NCI-H226 (cell line): ENCODE measurements at regions not wholly inside any gene's neighbourhood (a gene's known extent, or its start where the extent isn't known, plus 50 kb on each side); places are given as distances from the start of the nearest gene placed in this dataset.

Experiments
- DNase-seq: peaks from one replicate; pipeline ENCODE4 v3.0.0-alpha.2; 2015

- DNase-seq = no peak
These were observed 75.4 kb upstream of the CLDN14 start for GRCh38 chr21:36555199-36555800.

GRCh38 chr21:36557316-36557715 lies 77.4 kb upstream of the CLDN14 start:
- DNase-seq = peak; percentile 67

- DNase-seq = no peak
These were observed 81.1 kb upstream of the CLDN14 start for GRCh38 chr21:36560933-36561575.

GRCh38 chr21:36563341-36563926 lies 83.5 kb upstream of the CLDN14 start:
- no peak for DNase-seq

- no peak for DNase-seq
These were observed 84.7 kb upstream of the CLDN14 start for GRCh38 chr21:36564647-36565046.

GRCh38 chr21:36565540-36565939 lies 85.6 kb upstream of the CLDN14 start:
- no peak for DNase-seq

GRCh38 chr21:36566644-36567043 lies 86.7 kb upstream of the CLDN14 start:
- no peak for DNase-seq

GRCh38 chr21:36567216-36567885 lies 87.4 kb upstream of the CLDN14 start:
- DNase-seq = peak; percentile 13

GRCh38 chr21:36569511-36569910 lies 89.6 kb upstream of the CLDN14 start:
- no peak for DNase-seq

- DNase-seq = peak; percentile 68
These were observed 91.6 kb upstream of the CLDN14 start for GRCh38 chr21:36571556-36571955.

GRCh38 chr21:36572039-36572438 lies 92.1 kb upstream of the CLDN14 start:
- DNase-seq = no peak

- no peak for DNase-seq
These were observed 95.4 kb upstream of the CLDN14 start for GRCh38 chr21:36575306-36575705.

GRCh38 chr21:36576441-36576840 lies 96.5 kb upstream of the CLDN14 start:
- DNase-seq = no peak

- DNase-seq = peak; percentile 55
These were observed 100.0 kb upstream of the CLDN14 start for GRCh38 chr21:36579898-36580297.

GRCh38 chr21:36582271-36582670 lies 102.3 kb upstream of the CLDN14 start:
- DNase-seq = no peak

GRCh38 chr21:36583591-36583990 lies 103.7 kb upstream of the CLDN14 start:
- DNase-seq = no peak

- no peak for DNase-seq
These were observed 105.3 kb upstream of the CLDN14 start for GRCh38 chr21:36584980-36585940.

GRCh38 chr21:36587388-36587787 lies 107.5 kb upstream of the CLDN14 start:
- DNase-seq = peak; percentile 39

- no peak for DNase-seq
These were observed 109.5 kb upstream of the SIM2 start for GRCh38 chr21:36589352-36589971.

- no peak for DNase-seq
These were observed 107.5 kb upstream of the SIM2 start for GRCh38 chr21:36591326-36591970.

GRCh38 chr21:36596174-36596573 lies 102.7 kb upstream of the SIM2 start:
- no peak for DNase-seq

GRCh38 chr21:36601362-36601761 lies 97.6 kb upstream of the SIM2 start:
- DNase-seq = no peak
